Vagina (tissue), 2 donors: ENCODE measurements at regions not wholly inside any gene's neighbourhood (a gene's known extent, or its start where the extent isn't known, plus 50 kb on each side); places are given as distances from the start of the nearest gene placed in this dataset.
"Not testable (repeated sequence)": the region's sequence is repeated elsewhere in the genome, so short reads cannot be mapped to it uniquely, and the experiment has no call there.

Experiments
- DNase-seq, 2 donors: peaks; one replicate each; pipeline ENCODE4 v3.0.0-alpha.2; 2017; ENCODE audit errors: extremely low spot score in 2 of 2
- H3K27ac ChIP-seq: fragments of 200-600 bp; sonication (generic); one replicate; pipeline ENCODE4 v1.5.1; 2019
- H3K27me3 ChIP-seq: fragments of 200-600 bp; sonication (generic); one replicate; pipeline ENCODE4 v1.5.1; 2019
- H3K36me3 ChIP-seq, 2 donors: fragments of 200-600 bp; sonication (generic); one replicate each; pipeline ENCODE4 v1.5.1; 2017 to 2019
- H3K4me1 ChIP-seq: fragments of 200-600 bp; sonication (generic); one replicate; pipeline ENCODE4 v1.5.1; 2019
- H3K4me3 ChIP-seq, 2 donors: fragments of 200-600 bp; sonication (generic); 1 replicate in 1 of 2; 2 replicates in 1 of 2; pipeline ENCODE4 v1.5.1; 2016 to 2019
- H3K9me3 ChIP-seq: fragments of 200-600 bp; sonication (generic); one replicate; pipeline ENCODE4 v1.5.1; 2019
- CTCF ChIP-seq, 3 experiments: fragments of 450-650 bp in 2 of 3; fragments of 200-600 bp in 1 of 3; sonication (generic) in 1 of 3; IDR thresholded peaks; one replicate each; pipeline ENCODE4 v1.5.1; 2017 to 2019; ENCODE audit warnings: antibody characterized with exemption in 3 of 3, mild to moderate bottlenecking in 2 of 3, moderate library complexity in 2 of 3
- POLR2A ChIP-seq, 2 donors: fragments of 450-650 bp; IDR thresholded peaks; one replicate each; pipeline ENCODE4 v1.6.1; 2017; ENCODE audit warnings: antibody characterized with exemption in 2 of 2, mild to moderate bottlenecking in 2 of 2, moderate library complexity in 2 of 2
- POLR2AphosphoS5 ChIP-seq, 2 donors: sonication (generic); formaldehyde crosslinking; IDR thresholded peaks; one replicate each; pipeline ENCODE4 v1.9.0; 2017; ENCODE audit warnings: antibody characterized with exemption in 2 of 2, mild to moderate bottlenecking in 2 of 2, low read depth in 1 of 2; ENCODE audit not compliant: insufficient read depth in 1 of 2
- intact Hi-C: fragments of 100-400 bp; cut with DNase I; formaldehyde crosslinking; loops from one replicate; pipeline ENCODE4 v1.15.1; 2023

- H3K4me3 ChIP-seq: no peak overlapping the region
- no peaks in the 10 kb centered on the region for H3K9me3 ChIP-seq
- intact Hi-C loops: no loop called here
- DNase-seq: no peak
- no peak overlapping the region for H3K27ac ChIP-seq
- TF ChIP-seq POLR2A (IDR thresholded peaks at IDR 0.05) (no peak), POLR2AphosphoS5 (IDR thresholded peaks at IDR 0.05; ENCODE audit: insufficient read depth in 1 of 2, low read depth in 1 of 2) (no peak), CTCF (IDR thresholded peaks at IDR 0.05) (no peak)
- H3K36me3 ChIP-seq: no peaks in the 10 kb centered on the region
- H3K4me1 ChIP-seq: no peaks in the 10 kb centered on the region
- no peaks in the 10 kb centered on the region for H3K27me3 ChIP-seq
Observed at GRCh38 chr17:13154930-13155329, 137.1 kb upstream of the ELAC2 start.

DNA sequence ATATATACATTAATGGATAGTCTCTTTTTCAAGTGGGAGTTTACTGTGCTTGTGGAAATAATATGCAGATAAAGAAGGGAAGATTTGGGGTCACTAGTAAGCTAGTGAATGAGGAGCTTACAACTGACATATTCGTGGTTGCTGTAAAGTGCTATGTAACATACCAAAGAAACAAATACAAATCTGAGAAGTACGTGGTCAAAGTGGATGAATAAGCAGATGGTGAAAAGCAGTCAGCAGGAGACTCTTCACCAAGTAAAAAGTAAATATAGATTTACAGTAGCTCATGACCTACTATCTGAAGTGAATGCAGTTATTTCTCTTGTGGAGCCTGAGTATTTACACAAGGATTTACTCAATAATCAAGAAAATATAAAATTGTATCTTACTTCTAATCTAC is 136.6 kb upstream of the ELAC2 start:
- no peaks in the 10 kb centered on the region for H3K9me3 ChIP-seq
- no peaks in the 10 kb centered on the region for H3K36me3 ChIP-seq
- no peak overlapping the region for H3K27ac ChIP-seq
- no peak overlapping the region for H3K4me3 ChIP-seq
- intact Hi-C loops: no loop called here
- TF ChIP-seq CTCF (IDR thresholded peaks at IDR 0.05) (no peak), POLR2AphosphoS5 (IDR thresholded peaks at IDR 0.05; ENCODE audit: insufficient read depth in 1 of 2, low read depth in 1 of 2) (no peak)
- DNase-seq: no peak
- H3K4me1 ChIP-seq: no peaks in the 10 kb centered on the region
- H3K27me3 ChIP-seq: no peaks in the 10 kb centered on the region

- TF ChIP-seq POLR2AphosphoS5 (IDR thresholded peaks at IDR 0.05; ENCODE audit: insufficient read depth in 1 of 2, low read depth in 1 of 2) (no peak), POLR2A (IDR thresholded peaks at IDR 0.05) (no peak), CTCF (IDR thresholded peaks at IDR 0.05) (no peak)
- DNase-seq: no peak
- no peaks in the 10 kb centered on the region for H3K27me3 ChIP-seq
Observed at GRCh38 chr17:13153036-13153435, 135.2 kb upstream of the ELAC2 start.

GRCh38 chr17:13152501-13152900 is 134.7 kb upstream of the ELAC2 start:
- TF ChIP-seq CTCF (IDR thresholded peaks at IDR 0.05) (no peak), POLR2A (IDR thresholded peaks at IDR 0.05) (no peak), POLR2AphosphoS5 (IDR thresholded peaks at IDR 0.05; ENCODE audit: insufficient read depth in 1 of 2, low read depth in 1 of 2) (no peak)
- no peaks in the 10 kb centered on the region for H3K36me3 ChIP-seq
- DNase-seq: no peak
- no peaks in the 10 kb centered on the region for H3K27me3 ChIP-seq
- intact Hi-C loops: no loop called here
- H3K4me1 ChIP-seq: no peaks in the 10 kb centered on the region
- H3K4me3 ChIP-seq: no peak overlapping the region
- H3K9me3 ChIP-seq: no peaks in the 10 kb centered on the region
- no peak overlapping the region for H3K27ac ChIP-seq

More at GRCh38 chr17:13153036-13153435, 135.2 kb upstream of the ELAC2 start:
- intact Hi-C loops: no loop called here
- H3K4me1 ChIP-seq: no peaks in the 10 kb centered on the region
- H3K27ac ChIP-seq: no peak overlapping the region
- no peak overlapping the region for H3K4me3 ChIP-seq
- H3K9me3 ChIP-seq: no peaks in the 10 kb centered on the region
- H3K36me3 ChIP-seq: no peaks in the 10 kb centered on the region

DNA sequence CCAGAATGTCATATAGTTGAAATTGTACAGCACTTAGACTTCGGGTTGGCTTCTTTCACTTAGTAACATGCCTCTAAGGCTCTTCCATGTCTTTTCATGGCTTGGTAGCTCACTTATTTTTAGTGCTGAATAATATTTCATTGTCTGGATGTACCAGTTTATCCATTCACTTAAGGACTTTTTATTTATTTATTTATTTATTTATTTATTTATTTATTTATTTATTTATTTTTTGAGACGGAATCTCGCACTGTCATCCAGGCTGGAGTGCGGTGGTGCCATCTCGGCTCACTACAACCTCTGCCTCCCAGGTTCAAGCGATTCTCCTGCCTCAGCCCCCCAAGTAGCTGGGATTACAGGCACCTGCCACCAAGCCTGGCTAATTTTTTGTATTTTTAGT is 132.9 kb upstream of the ELAC2 start:
- H3K4me3 ChIP-seq, DNase-seq, H3K4me1 ChIP-seq, H3K9me3 ChIP-seq, H3K36me3 ChIP-seq, H3K27me3 ChIP-seq, intact Hi-C loops, H3K27ac ChIP-seq: not testable (repeated sequence)

- H3K27me3 ChIP-seq: no peaks in the 10 kb centered on the region
- H3K4me1 ChIP-seq: no peaks in the 10 kb centered on the region
- DNase-seq: no peak
- no peak overlapping the region for H3K4me3 ChIP-seq
- H3K27ac ChIP-seq: no peak overlapping the region
- intact Hi-C loops: no loop called here
- H3K9me3 ChIP-seq: no peaks in the 10 kb centered on the region
- H3K36me3 ChIP-seq: no peaks in the 10 kb centered on the region
- no peak for TF ChIP-seq CTCF (IDR thresholded peaks at IDR 0.05)
- TF ChIP-seq POLR2AphosphoS5 (IDR thresholded peaks at IDR 0.05; ENCODE audit: insufficient read depth in 1 of 2, low read depth in 1 of 2): no peak
- no peak for TF ChIP-seq POLR2A (IDR thresholded peaks at IDR 0.05)
Observed at GRCh38 chr17:13143001-13143400, 125.2 kb upstream of the ELAC2 start.
